K562 (cell line): ENCODE measurements at regions not wholly inside any gene's neighbourhood (a gene's known extent, or its start where the extent isn't known, plus 50 kb on each side); places are given as distances from the start of the nearest gene placed in this dataset.

Source experiments
- BRCA1 ChIP-seq, 2 experiments: fragments of 450-650 bp in 1 of 2; sonication (generic) in 1 of 2; formaldehyde crosslinking in 1 of 2; IDR thresholded peaks; 2 replicates each; pipeline versions ENCODE4 v1.5.0 to v1.6.1; 2017 to 2020; ENCODE audit warnings: mild to moderate bottlenecking in 1 of 2, missing genetic modification reagents in 1 of 2
- DNMT1 ChIP-seq: fragments of 450-650 bp; IDR thresholded peaks from 2 replicates; pipeline ENCODE4 v1.6.1; 2016; ENCODE audit warnings: antibody characterized with exemption, mild to moderate bottlenecking
- HDAC2 ChIP-seq: fragments of 450-650 bp; IDR thresholded peaks from 2 replicates; pipeline ENCODE4 v1.6.1; 2016; ENCODE audit warnings: mild to moderate bottlenecking
- MCM5 ChIP-seq: fragments of 450-650 bp; IDR thresholded peaks from 2 replicates; pipeline ENCODE4 v1.6.1; 2016; ENCODE audit warnings: low read depth
- MYBL2 ChIP-seq, 2 experiments: fragments of 450-650 bp in 1 of 2; sonication (generic) in 1 of 2; formaldehyde crosslinking in 1 of 2; IDR thresholded peaks; 2 replicates each; pipeline versions ENCODE4 v1.6.1 to v1.8.1; 2017 to 2022; ENCODE audit warnings: borderline replicate concordance in 1 of 2, inconsistent platforms in 1 of 2, low read depth in 1 of 2, mild to moderate bottlenecking in 1 of 2, missing genetic modification reagents in 1 of 2, moderate library complexity in 1 of 2
- PURB ChIP-seq: sonication (generic); formaldehyde crosslinking; IDR thresholded peaks from 2 replicates; pipeline ENCODE4 v1.9.0; 2021; ENCODE audit warnings: low read depth, mild to moderate bottlenecking, missing genetic modification reagents
- RBM17 ChIP-seq: fragments of 200-400 bp; formaldehyde crosslinking; IDR thresholded peaks from 2 replicates; pipeline ENCODE4 v1.6.1; 2017; ENCODE audit warnings: low read depth, mild to moderate bottlenecking, low read length, borderline replicate concordance
- SPI1 ChIP-seq: IDR thresholded peaks from 2 replicates; pipeline ENCODE4 v1.6.1; 2011; ENCODE audit warnings: low read depth, low read length, control low read depth, borderline replicate concordance
- SRSF3 ChIP-seq: fragments of 200-400 bp; formaldehyde crosslinking; IDR thresholded peaks from 2 replicates; pipeline ENCODE4 v1.6.1; 2016; ENCODE audit warnings: mild to moderate bottlenecking, low read length, moderate library complexity; ENCODE audit not compliant: insufficient read depth
- TEAD2 ChIP-seq: fragments of 450-650 bp; IDR thresholded peaks from 2 replicates; pipeline ENCODE4 v1.6.1; 2016; ENCODE audit warnings: missing genetic modification characterization, control low read depth, missing compliant biosample characterization
- ZFP36 ChIP-seq: fragments of 150-350 bp; IDR thresholded peaks from 2 replicates; pipeline ENCODE4 v1.6.1; 2018; ENCODE audit warnings: low read length, low read depth; ENCODE audit not compliant: partially characterized antibody
- ZNF146 ChIP-seq: IDR thresholded peaks from one replicate; pipeline ENCODE4 v1.6.1; 2018; ENCODE audit warnings: missing compliant biosample characterization; ENCODE audit not compliant: unreplicated experiment
- ZNF175 ChIP-seq: fragments of 200-800 bp; sonication (Bioruptor generic); IDR thresholded peaks from 2 replicates; pipeline ENCODE4 v1.6.1; 2016; ENCODE audit warnings: low read depth, mild to moderate bottlenecking, missing genetic modification characterization, missing compliant biosample characterization
- ZNF507 ChIP-seq: conservative IDR thresholded peaks from 2 replicates; pipeline ENCODE4 v1.6.1; 2017; ENCODE audit warnings: missing genetic modification characterization, missing compliant biosample characterization
- ZNF518B ChIP-seq: fragments of 250-450 bp; sonication (Bioruptor Pico); IDR thresholded peaks from 2 replicates; pipeline ENCODE4 v1.5.0; 2021; ENCODE audit warnings: mild to moderate bottlenecking, moderate library complexity
- TF ChIP-seq, protein P1 (sequence below): sonication (generic); formaldehyde crosslinking; IDR thresholded peaks from 2 replicates; pipeline ENCODE4 v1.8.0; 2022; ENCODE audit warnings: mild to moderate bottlenecking, missing genetic modification reagents
- TF ChIP-seq, protein P2 (sequence below), 3 experiments: IDR thresholded peaks in 2 of 3; conservative IDR thresholded peaks in 1 of 3; 2 replicates each; pipeline ENCODE4 v1.5.1; 2011 to 2012; ENCODE audit warnings: low read length in 3 of 3, mild to moderate bottlenecking in 3 of 3, control low read depth in 2 of 3, improper control_type of control experiment in 1 of 3, inconsistent platforms in 1 of 3, low read depth in 1 of 3, mixed read lengths in 1 of 3, moderate library complexity in 1 of 3; ENCODE audit not compliant: insufficient read depth in 2 of 3
- TF ChIP-seq, protein P3 (sequence below): IDR thresholded peaks from 2 replicates; pipeline ENCODE4 v1.6.1; 2016; ENCODE audit warnings: missing genetic modification characterization, missing compliant biosample characterization

DNA sequence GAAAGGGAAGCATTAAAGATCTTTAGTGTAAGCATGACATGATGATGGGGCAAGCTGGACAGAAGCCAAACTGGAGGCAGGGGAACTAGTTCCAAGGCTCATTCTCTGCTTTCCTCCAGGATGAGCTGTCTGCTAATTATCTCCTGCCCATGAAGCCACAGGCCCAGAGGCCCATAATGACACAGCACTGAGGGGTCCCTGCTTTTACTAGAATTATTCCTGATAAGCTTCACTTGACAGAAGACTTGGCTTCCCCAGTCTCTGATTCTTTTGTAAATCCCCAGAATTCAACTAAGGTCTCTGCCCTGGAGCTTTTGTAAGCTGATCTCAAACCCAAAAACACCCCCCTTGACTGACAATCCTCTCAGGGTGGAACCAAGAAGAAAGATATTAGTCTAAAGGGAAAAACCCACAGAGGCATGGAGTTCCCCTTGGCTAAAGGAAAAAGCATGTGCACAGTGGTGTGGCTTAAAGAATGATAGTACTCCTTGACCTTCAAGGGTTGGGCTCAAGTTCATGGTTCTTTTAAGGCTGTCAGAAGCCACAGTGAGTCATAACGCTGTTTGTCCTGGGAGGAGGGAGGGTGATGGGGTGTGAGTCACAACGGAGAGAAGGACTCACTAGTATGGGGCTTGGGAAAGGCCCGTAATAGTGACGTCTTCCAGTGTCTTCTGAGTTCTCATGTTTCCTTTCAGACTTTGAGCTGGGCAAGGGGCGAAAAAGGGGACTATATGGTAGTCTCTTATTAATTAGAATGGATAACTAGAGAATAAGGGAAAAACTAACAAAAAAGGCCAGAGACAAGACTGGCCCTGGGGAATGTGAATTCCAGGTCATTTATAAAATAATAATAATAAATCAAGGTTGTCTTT is 146.0 kb upstream of the CPEB2 start (continued):
- TF ChIP-seq PURB (no peak), ZNF146 (CRISPR knock-in tag) (no peak), MCM5 (no peak), ZNF175 (0 out of 2 replicates have a peak, but pooled peaks have one; percentile 58), ZFP36 (no peak), DNMT1 (no peak), BRCA1 (IDR thresholded peaks at IDR 0.05) (no peak), BRCA1 (CRISPR knock-in tag; IDR thresholded peaks at IDR 0.05) (no peak), SRSF3 (no peak), MYBL2 (IDR thresholded peaks at IDR 0.05; ENCODE audit: low read depth) (no peak), MYBL2 (CRISPR knock-in tag; IDR thresholded peaks at IDR 0.05; ENCODE audit: borderline replicate concordance) (no peak), HDAC2 (no peak), RBM17 (no peak), SPI1 (no peak), ZNF518B (CRISPR knock-in tag) (no peak), ZNF507 (no peak), TEAD2 (tag) (no peak)
- TF ChIP-seq, protein P1, sequence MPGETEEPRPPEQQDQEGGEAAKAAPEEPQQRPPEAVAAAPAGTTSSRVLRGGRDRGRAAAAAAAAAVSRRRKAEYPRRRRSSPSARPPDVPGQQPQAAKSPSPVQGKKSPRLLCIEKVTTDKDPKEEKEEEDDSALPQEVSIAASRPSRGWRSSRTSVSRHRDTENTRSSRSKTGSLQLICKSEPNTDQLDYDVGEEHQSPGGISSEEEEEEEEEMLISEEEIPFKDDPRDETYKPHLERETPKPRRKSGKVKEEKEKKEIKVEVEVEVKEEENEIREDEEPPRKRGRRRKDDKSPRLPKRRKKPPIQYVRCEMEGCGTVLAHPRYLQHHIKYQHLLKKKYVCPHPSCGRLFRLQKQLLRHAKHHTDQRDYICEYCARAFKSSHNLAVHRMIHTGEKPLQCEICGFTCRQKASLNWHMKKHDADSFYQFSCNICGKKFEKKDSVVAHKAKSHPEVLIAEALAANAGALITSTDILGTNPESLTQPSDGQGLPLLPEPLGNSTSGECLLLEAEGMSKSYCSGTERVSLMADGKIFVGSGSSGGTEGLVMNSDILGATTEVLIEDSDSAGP (CRISPR knock-in tag): no peak
- TF ChIP-seq, protein P2, sequence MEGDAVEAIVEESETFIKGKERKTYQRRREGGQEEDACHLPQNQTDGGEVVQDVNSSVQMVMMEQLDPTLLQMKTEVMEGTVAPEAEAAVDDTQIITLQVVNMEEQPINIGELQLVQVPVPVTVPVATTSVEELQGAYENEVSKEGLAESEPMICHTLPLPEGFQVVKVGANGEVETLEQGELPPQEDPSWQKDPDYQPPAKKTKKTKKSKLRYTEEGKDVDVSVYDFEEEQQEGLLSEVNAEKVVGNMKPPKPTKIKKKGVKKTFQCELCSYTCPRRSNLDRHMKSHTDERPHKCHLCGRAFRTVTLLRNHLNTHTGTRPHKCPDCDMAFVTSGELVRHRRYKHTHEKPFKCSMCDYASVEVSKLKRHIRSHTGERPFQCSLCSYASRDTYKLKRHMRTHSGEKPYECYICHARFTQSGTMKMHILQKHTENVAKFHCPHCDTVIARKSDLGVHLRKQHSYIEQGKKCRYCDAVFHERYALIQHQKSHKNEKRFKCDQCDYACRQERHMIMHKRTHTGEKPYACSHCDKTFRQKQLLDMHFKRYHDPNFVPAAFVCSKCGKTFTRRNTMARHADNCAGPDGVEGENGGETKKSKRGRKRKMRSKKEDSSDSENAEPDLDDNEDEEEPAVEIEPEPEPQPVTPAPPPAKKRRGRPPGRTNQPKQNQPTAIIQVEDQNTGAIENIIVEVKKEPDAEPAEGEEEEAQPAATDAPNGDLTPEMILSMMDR (IDR thresholded peaks at IDR 0.05 in 2 of 3, conservative IDR thresholded peaks at IDR 0.05 in 1 of 3; ENCODE audit: insufficient read depth in 2 of 3, low read depth in 1 of 3, low read length in 3 of 3): no peak
- TF ChIP-seq, protein P3, sequence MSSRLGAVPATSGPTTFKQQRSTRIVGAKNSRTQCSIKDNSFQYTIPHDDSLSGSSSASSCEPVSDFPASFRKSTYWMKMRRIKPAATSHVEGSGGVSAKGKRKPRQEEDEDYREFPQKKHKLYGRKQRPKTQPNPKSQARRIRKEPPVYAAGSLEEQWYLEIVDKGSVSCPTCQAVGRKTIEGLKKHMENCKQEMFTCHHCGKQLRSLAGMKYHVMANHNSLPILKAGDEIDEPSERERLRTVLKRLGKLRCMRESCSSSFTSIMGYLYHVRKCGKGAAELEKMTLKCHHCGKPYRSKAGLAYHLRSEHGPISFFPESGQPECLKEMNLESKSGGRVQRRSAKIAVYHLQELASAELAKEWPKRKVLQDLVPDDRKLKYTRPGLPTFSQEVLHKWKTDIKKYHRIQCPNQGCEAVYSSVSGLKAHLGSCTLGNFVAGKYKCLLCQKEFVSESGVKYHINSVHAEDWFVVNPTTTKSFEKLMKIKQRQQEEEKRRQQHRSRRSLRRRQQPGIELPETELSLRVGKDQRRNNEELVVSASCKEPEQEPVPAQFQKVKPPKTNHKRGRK: no peak
